ENCODE measurements at regions not wholly inside any gene's neighbourhood (a gene's known extent, or its start where the extent isn't known, plus 50 kb on each side); places are given as distances from the start of the nearest gene placed in this dataset.

DNA sequence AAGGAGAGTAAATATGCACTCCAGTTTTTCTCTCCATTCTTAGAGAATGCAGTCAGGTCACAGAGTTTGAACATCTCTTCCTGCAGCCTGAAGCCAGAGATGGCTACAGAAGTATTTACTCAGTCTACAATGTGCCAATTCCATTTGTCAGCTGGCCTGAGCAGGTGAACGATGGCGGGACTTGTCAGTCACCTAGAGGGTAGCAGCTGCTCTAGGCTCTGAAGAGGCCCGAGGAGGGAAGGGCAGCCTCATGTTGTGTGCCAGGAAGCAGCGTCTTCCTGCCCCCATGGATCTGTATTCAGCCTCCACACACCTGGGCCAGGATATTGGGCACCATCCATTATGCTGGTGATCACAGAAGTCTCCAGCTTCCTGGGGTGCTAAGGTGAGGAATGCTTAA, 316.7 kb upstream of the CHAC2 start:
- H3K4me3 Mint-ChIP-seq, result no peak overlapping the region
- no peak for ATAC-seq
- no peak for DNase-seq
- peak overlapping the region in 1 of 2 donors; percentile 47 for H3K27ac Mint-ChIP-seq
- no peaks in the 10 kb centered on the region for H3K4me1 Mint-ChIP-seq
- peaks cover 7% of the 10 kb centered on the region for H3K27me3 Mint-ChIP-seq
- peaks cover 0 to 8% of the 10 kb centered on the region in 2 donors for H3K9me3 Mint-ChIP-seq

DNA sequence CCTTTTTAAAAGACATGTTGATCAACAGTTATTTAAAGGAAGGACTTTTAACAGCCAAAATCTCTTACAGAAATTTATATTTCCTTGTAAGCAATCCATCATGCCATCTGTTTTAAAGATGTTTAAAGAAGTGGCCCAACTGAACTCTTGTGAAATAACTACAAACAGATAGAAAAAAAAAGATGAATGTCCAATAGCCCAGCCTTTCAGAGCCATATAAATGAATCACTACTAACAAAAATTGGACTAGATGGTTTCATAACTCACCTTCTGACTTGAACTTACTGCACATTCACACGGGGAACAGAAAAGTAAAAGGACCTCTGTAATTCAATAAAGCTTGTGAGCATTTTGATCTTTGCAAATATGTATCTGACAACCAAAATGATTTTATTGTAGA, 319.0 kb upstream of the CHAC2 start:
- Mint-ChIP-seq H3K27me3 (peaks cover 15% of the 10 kb centered on the region), H3K27ac (no peak overlapping the region), H3K9me3 (no peaks in the 10 kb centered on the region), H3K4me3 (no peak overlapping the region), H3K4me1 (no peaks in the 10 kb centered on the region)
- DNase-seq (no peak), ATAC-seq (no peak)

GRCh38 chr2:53448086-53448485, 319.5 kb upstream of the CHAC2 start:
- ATAC-seq (no peak), DNase-seq (no peak)
- H3K4me3 Mint-ChIP-seq, result no peak overlapping the region
- peaks cover 15% of the 10 kb centered on the region for H3K27me3 Mint-ChIP-seq
- H3K9me3 Mint-ChIP-seq, result no peaks in the 10 kb centered on the region
- no peaks in the 10 kb centered on the region for H3K4me1 Mint-ChIP-seq
- H3K27ac Mint-ChIP-seq, result no peak overlapping the region

DNA sequence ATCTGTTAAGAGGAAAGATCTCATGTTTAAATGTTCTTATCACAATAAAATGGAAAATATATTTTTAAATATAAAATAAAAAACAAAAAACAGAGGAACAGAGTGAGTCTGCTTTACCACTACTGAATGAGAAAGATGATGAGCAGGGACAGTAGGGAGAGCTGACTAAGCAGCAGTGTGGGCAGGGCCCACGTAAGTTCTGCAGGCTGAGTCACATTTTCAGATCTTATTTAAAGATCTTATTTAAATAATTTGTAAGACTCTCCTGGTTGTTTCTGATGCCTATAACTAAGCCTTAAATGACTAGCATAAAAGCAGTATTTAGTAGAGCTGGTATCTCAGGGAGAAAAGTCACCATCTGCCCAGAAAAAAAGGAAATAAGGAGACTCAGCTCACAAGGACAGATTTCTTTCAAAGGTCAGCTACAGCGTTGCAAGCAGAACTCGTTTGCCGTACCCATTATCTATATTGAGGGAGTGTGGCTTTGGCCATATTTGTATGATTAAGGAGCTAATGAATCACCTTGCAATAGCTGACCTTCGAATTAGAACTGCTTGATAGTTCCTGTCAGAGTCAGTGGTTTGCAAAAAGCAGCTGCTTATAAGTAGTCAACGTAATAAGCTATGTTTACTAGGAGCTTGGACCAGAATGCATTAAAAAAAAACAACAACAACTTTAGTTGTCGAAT, 322.1 kb upstream of the CHAC2 start:
- Mint-ChIP-seq H3K27ac (no peak overlapping the region), H3K4me1 (no peaks in the 10 kb centered on the region), H3K9me3 (no peaks in the 10 kb centered on the region), H3K4me3 (no peak overlapping the region), H3K27me3 (peaks cover 15% of the 10 kb centered on the region)
- ATAC-seq (no peak), DNase-seq (no peak)

DNA sequence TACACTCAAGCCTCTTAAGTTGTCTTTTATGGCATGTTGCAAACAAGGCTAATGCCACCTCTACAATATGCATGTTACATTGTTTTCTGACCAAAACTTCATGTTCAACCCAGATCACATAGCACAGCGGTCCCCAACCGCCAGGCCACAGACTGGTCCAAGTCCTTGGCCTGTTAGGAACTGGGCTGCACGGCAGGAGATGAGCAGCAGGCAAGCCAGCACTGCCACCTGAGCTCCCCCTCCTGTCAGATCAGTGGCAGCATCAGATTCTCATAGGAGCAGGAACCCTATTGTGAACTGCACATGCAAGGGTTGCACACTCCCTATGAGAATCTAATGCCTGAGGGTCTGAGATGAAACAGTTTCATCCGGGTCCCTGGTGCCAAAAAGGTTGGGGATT, 324.8 kb upstream of the CHAC2 start:
- Mint-ChIP-seq H3K4me1 (no peaks in the 10 kb centered on the region), H3K27ac (no peak overlapping the region), H3K4me3 (no peak overlapping the region), H3K27me3 (peaks cover 22% of the 10 kb centered on the region), H3K9me3 (no peaks in the 10 kb centered on the region)
- ATAC-seq (no peak), DNase-seq (no peak)

DNA sequence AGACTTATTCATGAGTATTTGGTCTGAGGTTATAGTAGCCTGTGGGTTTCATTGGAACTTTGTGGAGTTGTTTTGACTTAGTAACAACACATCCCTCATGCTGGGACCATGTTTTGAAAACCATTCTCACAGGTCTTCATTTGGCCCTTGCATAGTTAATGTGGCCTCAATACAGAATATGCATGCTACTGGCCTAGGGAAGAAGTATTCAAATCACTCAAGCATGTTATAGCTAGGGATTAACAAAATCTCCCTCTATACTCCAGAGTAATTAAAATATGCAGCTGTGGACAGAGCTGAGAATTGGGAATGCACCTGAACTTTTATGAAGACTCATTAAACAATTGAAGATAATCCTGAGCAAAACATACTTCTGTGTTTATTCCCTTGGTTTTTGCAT, 325.5 kb upstream of the CHAC2 start:
- H3K4me1 Mint-ChIP-seq, result no peaks in the 10 kb centered on the region
- no peak overlapping the region for H3K27ac Mint-ChIP-seq

DNA sequence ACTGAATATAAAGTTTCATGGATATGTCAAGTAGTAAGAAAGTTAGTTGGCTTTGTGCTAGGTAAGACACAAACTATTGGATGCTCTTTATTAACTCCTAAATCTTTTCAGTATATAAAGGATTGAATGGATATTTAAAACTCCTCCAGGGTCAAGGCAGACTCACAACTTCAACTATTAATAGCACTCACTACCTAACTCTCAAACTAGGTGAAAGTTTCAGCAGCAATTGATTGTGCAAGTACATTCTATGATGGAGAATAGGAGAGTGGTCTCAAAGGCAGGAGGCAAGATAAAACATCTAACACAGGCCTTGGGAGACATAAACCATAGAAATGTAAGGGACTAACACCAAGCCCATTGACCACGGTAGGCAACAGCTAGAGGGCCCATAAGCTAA, 328.9 kb upstream of the CHAC2 start:
- no peak overlapping the region for H3K27ac Mint-ChIP-seq
- H3K9me3 Mint-ChIP-seq, result no peaks in the 10 kb centered on the region
- no peak overlapping the region for H3K4me3 Mint-ChIP-seq
- ATAC-seq (no peak), DNase-seq (no peak)
- H3K27me3 Mint-ChIP-seq, result peaks cover 9% of the 10 kb centered on the region
- no peaks in the 10 kb centered on the region for H3K4me1 Mint-ChIP-seq

More for the DNA sequence above, 325.5 kb upstream of the CHAC2 start:
- Mint-ChIP-seq H3K4me3 (no peak overlapping the region), H3K27me3 (peaks cover 16% of the 10 kb centered on the region), H3K9me3 (no peaks in the 10 kb centered on the region)
- DNase-seq (no peak), ATAC-seq (no peak)

- Mint-ChIP-seq H3K27me3 (peaks cover 13% of the 10 kb centered on the region), H3K4me3 (no peak overlapping the region), H3K27ac (no peak overlapping the region), H3K4me1 (no peaks in the 10 kb centered on the region), H3K9me3 (no peaks in the 10 kb centered on the region)
- ATAC-seq, result no peak
- DNase-seq, result no peak
These were observed 329.5 kb upstream of the CHAC2 start for GRCh38 chr2:53438100-53438499.

GRCh38 chr2:53437371-53437770, 330.2 kb upstream of the CHAC2 start:
- DNase-seq (no peak), ATAC-seq (no peak)
- Mint-ChIP-seq H3K4me3 (no peak overlapping the region), H3K27me3 (peaks cover 13% of the 10 kb centered on the region), H3K4me1 (no peaks in the 10 kb centered on the region), H3K9me3 (no peaks in the 10 kb centered on the region), H3K27ac (no peak overlapping the region)

GRCh38 chr2:53436882-53437281, 330.7 kb upstream of the CHAC2 start:
- Mint-ChIP-seq H3K4me1 (no peaks in the 10 kb centered on the region), H3K4me3 (no peak overlapping the region), H3K27ac (no peak overlapping the region), H3K27me3 (peaks cover 13% of the 10 kb centered on the region), H3K9me3 (no peaks in the 10 kb centered on the region)
- no peak for ATAC-seq
- DNase-seq, result no peak

DNA sequence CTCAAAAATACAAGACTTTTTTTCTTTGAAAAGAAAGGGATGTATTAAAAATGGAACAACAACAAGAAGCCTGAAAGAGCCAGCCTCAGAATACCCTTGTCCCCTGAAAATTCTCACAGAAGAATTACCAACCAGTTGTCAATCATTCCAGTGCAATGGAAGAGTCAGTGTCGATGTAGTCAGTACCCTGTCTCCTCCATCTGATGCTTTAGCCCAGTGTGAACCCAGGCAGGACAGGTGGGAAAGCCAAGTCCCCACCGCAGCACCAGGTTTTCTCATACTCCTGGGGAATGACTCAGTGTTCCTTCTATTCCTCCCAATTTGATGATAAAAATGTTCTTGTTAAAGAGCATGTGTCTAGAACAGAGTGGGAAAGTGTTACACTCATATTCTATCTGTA, 332.0 kb upstream of the CHAC2 start:
- H3K4me1 Mint-ChIP-seq, result no peaks in the 10 kb centered on the region
- peaks cover 13% of the 10 kb centered on the region for H3K27me3 Mint-ChIP-seq
- DNase-seq (no peak), ATAC-seq (no peak)
- H3K9me3 Mint-ChIP-seq, result no peaks in the 10 kb centered on the region
- H3K27ac Mint-ChIP-seq, result peak overlapping the region in 1 of 2 donors; percentile 13
- no peak overlapping the region for H3K4me3 Mint-ChIP-seq

- no peak overlapping the region for H3K4me3 Mint-ChIP-seq
- no peaks in the 10 kb centered on the region for H3K9me3 Mint-ChIP-seq
- no peaks in the 10 kb centered on the region for H3K4me1 Mint-ChIP-seq
- ATAC-seq, result no peak
- DNase-seq, result no peak
- no peak overlapping the region for H3K27ac Mint-ChIP-seq
- peaks cover 8% of the 10 kb centered on the region for H3K27me3 Mint-ChIP-seq
These were observed 333.1 kb upstream of the CHAC2 start for GRCh38 chr2:53434466-53434865.

- Mint-ChIP-seq H3K9me3 (no peaks in the 10 kb centered on the region), H3K4me3 (no peak overlapping the region), H3K27ac (no peak overlapping the region), H3K4me1 (no peaks in the 10 kb centered on the region), H3K27me3 (peaks cover 6% of the 10 kb centered on the region)
- ATAC-seq (no peak), DNase-seq (no peak)
These were observed 334.7 kb upstream of the CHAC2 start for GRCh38 chr2:53432936-53433335.

GRCh38 chr2:53429901-53430300, 337.7 kb upstream of the CHAC2 start:
- no peaks in the 10 kb centered on the region for H3K4me1 Mint-ChIP-seq
- peaks cover 12% of the 10 kb centered on the region for H3K27me3 Mint-ChIP-seq
- H3K27ac Mint-ChIP-seq, result no peak overlapping the region
- ATAC-seq (no peak), DNase-seq (no peak)
- H3K4me3 Mint-ChIP-seq, result no peak overlapping the region
- H3K9me3 Mint-ChIP-seq, result no peaks in the 10 kb centered on the region

- DNase-seq (no peak), ATAC-seq (peak; percentile 20)
- Mint-ChIP-seq H3K4me1 (no peaks in the 10 kb centered on the region), H3K9me3 (peaks cover 0 to 6% of the 10 kb centered on the region in 2 donors), H3K27ac (peak overlapping the region in 1 of 2 donors; percentile 74), H3K4me3 (no peak overlapping the region), H3K27me3 (peaks cover 14% of the 10 kb centered on the region)
These were observed 342.7 kb upstream of the CHAC2 start for GRCh38 chr2:53424902-53425301.

DNA sequence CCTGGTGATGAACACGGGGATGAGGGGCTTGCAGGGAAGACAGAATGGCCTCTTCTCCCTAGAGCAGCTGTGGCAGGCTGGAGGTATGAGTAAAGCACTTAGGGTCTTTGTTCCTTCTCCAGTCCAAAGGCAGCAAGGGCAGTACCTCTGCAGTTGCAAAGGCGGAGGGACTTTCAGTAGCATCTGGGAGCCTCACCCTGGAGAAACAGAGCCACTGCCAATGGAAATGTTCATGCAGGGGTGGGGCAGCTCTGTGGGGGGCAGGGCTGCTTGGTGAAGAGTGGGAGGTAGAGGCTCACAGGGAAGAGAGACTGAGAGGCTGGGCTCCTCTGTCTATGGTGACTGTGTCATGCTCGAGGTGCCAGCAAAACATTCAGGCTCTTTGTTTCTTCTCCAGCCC, 344.1 kb upstream of the CHAC2 start:
- H3K9me3 Mint-ChIP-seq, result peaks cover 0 to 6% of the 10 kb centered on the region in 2 donors
- H3K4me1 Mint-ChIP-seq, result no peaks in the 10 kb centered on the region
- no peak for DNase-seq
- H3K27me3 Mint-ChIP-seq, result peaks cover 14% of the 10 kb centered on the region
- H3K27ac Mint-ChIP-seq, result no peak overlapping the region
- ATAC-seq, result no peak
- H3K4me3 Mint-ChIP-seq, result no peak overlapping the region

GRCh38 chr2:53422979-53423378, 344.6 kb upstream of the CHAC2 start:
- Mint-ChIP-seq H3K4me1 (no peaks in the 10 kb centered on the region), H3K27me3 (peaks cover 14% of the 10 kb centered on the region), H3K4me3 (no peak overlapping the region), H3K9me3 (peaks cover 0 to 10% of the 10 kb centered on the region in 2 donors), H3K27ac (peak overlapping the region in 1 of 2 donors; percentile 21)
- DNase-seq (peak in 1 of 2 donors; percentile 10), ATAC-seq (peak; percentile 64)

Measured in stimulated activated naive CD8-positive, alpha-beta T cell treated with anti-CD3 and anti-CD28 coated beads, Interleukin-15, amount 100 ng/mL, for 72 hours (primary cell).